GM19438 (cell line): ENCODE measurements at regions not wholly inside any gene's neighbourhood (a gene's known extent, or its start where the extent isn't known, plus 50 kb on each side); places are given as distances from the start of the nearest gene placed in this dataset.

Experiments used
- ATAC-seq: cut with Tn5 transposase; IDR thresholded peaks from one replicate; pipeline ENCODE4 v1.9.1; 2021; ENCODE audit warnings: low read depth; ENCODE audit not compliant: unreplicated experiment

GRCh38 chr10:8725343-8725742, 670.9 kb downstream of the GATA3 start:
- ATAC-seq: no peak

DNA sequence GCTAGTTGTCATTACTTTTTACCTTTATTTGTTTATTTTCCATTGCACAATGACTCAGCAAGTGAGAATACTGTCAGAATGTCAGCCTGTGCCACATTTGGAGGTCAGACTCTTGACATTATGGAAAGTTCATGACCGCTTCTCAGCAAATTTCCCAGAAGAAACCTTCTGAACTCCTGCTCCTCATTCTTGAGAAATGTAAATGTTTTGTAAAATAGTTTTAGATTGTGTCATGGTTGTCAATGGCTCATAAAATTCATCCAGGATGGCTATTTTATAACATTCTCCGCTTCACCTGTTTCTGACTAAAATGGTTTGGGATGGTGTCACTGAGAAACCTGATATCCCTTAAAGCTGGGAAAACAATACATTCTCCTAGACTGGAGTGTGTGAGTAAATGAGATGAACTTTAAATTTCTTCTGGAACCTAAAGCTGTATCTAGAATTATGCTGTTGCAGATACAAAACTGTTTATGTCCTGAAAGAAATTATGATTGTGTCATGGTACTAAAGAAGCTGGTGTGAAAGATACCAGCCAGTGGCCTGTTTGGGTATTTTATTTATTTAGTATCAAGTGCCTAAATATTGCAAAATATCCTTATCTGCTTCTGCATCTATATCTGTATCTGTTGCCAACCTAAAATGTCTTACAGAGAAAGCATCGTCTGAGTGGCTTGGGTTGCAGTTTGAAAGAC, 671.7 kb downstream of the GATA3 start:
- no peak for ATAC-seq

DNA sequence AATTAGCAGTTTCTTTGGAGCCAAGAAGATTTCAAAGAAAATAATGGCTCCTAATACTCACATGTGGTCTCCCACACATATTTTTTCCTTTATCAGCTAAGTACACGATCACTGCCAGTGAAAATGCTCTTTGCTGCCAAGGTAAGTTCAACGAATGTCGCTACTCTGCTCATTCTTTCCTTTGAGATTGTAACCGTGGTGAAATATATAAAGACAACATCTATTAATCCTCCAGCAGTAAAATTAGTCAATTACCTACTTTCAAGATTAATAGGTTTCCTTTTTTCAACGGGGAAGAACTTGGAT, 672.2 kb downstream of the GATA3 start:
- ATAC-seq: no peak

- ATAC-seq: no peak
Observed at GRCh38 chr10:8731121-8732095, 676.9 kb downstream of the GATA3 start.

DNA sequence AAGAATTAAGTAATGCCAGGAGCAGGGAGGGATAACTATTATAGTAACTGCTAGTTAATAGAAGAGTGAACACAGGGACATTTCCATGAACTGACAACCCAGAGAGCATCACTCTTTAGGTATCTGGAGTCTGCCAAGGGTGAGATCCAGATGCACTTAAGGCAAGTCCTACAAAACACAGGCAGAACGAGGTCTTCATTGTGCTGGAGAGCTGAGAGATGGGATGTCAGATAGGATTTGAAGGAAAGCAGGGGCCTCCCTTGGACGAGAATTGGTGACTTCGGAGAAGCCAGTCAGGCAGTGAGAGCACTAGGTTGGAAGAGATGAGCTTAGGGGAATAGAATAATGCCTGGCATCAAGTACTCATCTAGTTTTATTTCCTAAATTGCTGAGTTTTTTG, 684.5 kb downstream of the GATA3 start:
- no peak for ATAC-seq

GRCh38 chr10:8752146-8752843, 697.8 kb downstream of the GATA3 start:
- no peak for ATAC-seq

- no peak for ATAC-seq
Observed at GRCh38 chr10:8758029-8758428, 703.5 kb downstream of the GATA3 start.

- no peak for ATAC-seq
Observed at GRCh38 chr10:8766899-8767298, 712.4 kb downstream of the GATA3 start.

DNA sequence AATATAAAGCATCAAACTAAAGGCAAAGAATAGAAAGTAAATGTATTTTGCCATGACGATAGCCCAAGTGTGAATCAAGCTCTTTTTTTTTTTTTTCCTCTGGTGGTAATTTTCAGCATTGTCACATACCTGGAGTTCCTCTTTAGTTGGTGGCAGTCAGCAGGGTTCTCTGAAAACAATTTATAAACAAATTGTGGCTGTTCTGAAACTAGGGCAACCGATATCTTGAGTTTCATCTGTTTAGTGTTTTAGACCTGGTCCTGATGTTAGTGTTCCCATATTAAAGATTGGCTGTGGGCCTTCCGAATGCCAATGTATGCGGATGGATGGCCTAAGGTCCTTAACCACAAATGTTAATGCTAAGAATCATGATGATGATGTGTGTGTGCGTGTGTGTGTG, 713.1 kb downstream of the GATA3 start:
- ATAC-seq: no peak

- ATAC-seq: no peak
Observed at GRCh38 chr10:8768341-8768740, 713.9 kb downstream of the GATA3 start.

GRCh38 chr10:8768852-8769251, 714.4 kb downstream of the GATA3 start:
- ATAC-seq: no peak

GRCh38 chr10:8776926-8777622, 722.6 kb downstream of the GATA3 start:
- no peak for ATAC-seq

DNA sequence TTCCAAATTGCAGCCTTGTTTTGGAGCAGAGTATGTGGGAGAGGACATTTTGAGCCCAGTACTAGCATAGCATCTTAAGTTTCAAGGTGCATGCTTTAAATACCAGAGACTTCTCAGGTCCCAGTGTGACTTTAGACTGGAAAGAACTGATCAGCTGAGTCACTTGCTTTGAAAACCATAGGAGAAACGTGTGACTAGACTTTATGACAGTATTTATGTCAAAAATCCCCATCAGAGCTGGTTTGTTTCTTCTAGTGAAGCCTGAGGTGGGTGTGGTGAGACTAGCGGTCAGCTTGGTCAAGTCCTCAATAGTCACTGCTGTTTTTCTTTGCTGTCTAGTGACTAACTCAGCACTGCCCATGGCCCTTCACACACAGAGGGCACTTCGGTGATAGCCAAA, 724.2 kb downstream of the GATA3 start:
- ATAC-seq: no peak

DNA sequence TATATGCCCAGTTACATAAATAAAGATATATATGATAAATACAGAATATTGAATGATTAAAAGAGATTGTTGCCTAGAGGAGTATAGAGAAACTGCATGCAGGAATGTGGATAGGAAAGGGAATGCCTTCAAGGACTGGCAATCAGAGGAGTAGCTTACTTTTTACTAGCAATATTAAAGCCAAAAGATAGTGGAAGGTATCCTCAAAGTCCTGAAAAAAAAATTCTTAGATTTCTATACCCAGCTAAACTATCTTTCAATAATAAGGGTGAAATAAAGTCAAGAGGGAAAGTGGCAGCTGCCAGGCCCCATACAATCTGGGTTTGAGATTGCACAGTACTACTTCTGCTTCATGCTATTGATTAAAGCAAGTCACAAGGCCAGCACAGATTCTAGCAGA, 733.2 kb downstream of the GATA3 start:
- ATAC-seq: no peak

DNA sequence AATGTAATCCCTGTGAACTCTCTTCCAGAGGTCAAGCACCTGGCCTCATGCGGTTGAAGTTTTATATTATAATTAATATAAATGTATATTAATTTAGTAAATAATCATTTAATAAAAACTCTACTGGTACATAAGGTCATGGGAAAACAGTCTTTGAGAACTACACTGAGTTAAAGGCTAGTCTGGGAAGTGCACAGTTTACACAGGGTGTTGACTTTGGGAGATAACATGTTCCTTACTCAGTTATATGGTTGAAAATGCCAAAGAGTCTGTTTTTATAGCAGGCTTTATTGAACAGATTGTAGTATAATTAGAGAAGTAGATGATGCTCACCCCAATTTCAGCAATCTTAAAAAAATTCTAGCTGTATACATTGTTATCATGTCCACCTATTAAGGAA, 735.9 kb downstream of the GATA3 start:
- ATAC-seq: no peak

- ATAC-seq: no peak
Observed at GRCh38 chr10:8794860-8795259, 740.4 kb downstream of the GATA3 start.

- no peak for ATAC-seq
Observed at GRCh38 chr10:8800426-8800825, 745.9 kb downstream of the GATA3 start.

- ATAC-seq: no peak
Observed at GRCh38 chr10:8803992-8804391, 749.5 kb downstream of the GATA3 start.

GRCh38 chr10:8810677-8811076, 756.2 kb downstream of the GATA3 start:
- ATAC-seq: no peak

DNA sequence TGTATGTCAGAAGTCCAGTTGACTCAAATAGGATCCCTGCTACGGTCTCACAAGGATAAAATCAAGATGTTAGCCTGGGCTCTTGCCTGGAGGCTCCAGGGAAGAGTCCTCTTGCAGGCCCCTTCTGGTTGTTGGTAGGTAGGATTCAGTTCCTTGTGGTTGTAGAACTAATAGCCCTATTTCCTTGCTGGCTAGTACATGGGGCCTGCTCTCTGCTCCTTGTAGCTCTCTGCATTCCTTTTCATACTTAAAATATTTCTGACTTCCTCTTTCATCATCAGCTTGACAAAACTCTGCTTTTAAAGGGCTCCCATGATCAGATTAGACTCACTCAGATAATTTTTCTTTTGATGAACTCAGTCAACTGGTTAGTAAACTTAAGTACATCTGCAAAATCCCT, 756.7 kb downstream of the GATA3 start:
- no peak for ATAC-seq

DNA sequence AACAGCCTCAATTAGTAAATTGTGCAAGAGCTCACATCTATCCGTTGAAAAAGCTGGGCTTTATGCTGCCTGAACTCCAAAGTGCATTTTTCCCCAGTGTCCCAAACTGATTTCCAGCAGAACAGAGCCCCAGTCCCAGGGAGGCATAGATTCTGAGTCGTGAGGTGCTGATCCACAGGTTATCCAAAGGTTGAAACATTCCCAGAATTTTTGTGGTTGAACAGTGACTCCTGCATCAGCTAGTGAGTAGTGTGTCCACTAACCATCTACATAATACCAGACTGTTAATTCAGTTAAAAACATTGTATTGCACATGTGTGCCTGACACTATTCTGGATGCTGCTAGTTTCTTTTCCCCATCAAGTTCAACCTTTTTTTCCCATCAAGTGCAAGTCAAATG, 761.5 kb downstream of the GATA3 start:
- no peak for ATAC-seq
